ENCODE measurements at regions not wholly inside any gene's neighbourhood (a gene's known extent, or its start where the extent isn't known, plus 50 kb on each side); places are given as distances from the start of the nearest gene placed in this dataset.

DNA sequence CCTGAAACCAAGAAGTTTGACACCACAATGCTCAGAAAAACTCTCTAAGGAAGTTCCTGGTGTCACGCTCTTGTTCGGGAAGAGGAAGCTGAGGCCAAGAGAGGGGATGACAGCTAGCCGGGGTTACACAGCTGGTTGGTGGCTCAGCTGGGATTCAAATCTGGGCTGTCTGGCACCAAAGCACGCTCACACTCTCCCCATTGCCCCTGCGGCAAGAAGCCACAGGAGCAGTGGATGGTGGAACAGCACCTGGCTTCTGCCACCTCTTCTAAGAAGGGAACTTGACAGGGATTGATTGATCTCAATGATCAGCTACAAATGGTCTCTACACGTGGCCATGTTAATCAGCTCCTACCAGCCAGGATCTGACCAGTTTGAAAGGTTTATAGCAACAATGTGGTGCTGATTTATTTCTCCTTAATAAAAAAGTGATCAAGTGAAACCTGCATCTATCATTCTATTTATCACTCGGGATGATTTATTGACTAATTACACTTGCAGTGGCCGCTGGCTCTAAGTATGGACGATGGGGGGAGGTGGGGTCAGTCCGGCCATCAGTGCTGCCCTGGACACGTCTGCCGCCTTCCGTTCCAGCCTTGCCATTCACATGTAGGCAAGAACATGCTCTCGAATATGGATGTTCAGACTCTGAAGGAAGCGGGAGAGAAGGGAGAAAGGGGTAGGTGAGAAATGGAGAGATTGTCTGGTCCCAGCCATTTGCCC lies 71.9 kb upstream of the TOP1 start:
- Histone ChIP-seq H3K4me2 (ENCODE audit: low read length) (no peak overlapping the region), H3K4me3 (replicated peaks in 1 of 2; ENCODE audit: low read depth in 1 of 2, low read length in 2 of 2) (no peak overlapping the region), H3K36me3 (ENCODE audit: control insufficient read depth in 1 of 2, insufficient read depth in 2 of 2, low read length in 2 of 2) (no peaks in the 10 kb centered on the region), H3K79me2 (ENCODE audit: insufficient read depth, low read length) (no peaks in the 10 kb centered on the region), H3K9me2 (ENCODE audit: insufficient read depth) (no peaks in the 10 kb centered on the region), H3K9ac (ENCODE audit: low read length) (no peak overlapping the region), H3K4me1 (ENCODE audit: control insufficient read depth in 1 of 2, insufficient read depth in 2 of 2, low read length in 2 of 2) (no peaks in the 10 kb centered on the region), H3K27ac (ENCODE audit: low read depth, low read length) (no peak overlapping the region), H4K20me1 (ENCODE audit: insufficient read depth) (no peaks in the 10 kb centered on the region), H2AFZ (ENCODE audit: low read depth, low read length, poor library complexity, severe bottlenecking) (no peak overlapping the region), H3K27me3 (ENCODE audit: insufficient read depth, low read length) (no peaks in the 10 kb centered on the region), H3K9me3 (ENCODE audit: control insufficient read depth in 1 of 2, insufficient read depth in 1 of 2, low read depth in 1 of 2, low read length in 2 of 2) (peaks cover 0 to 8% of the 10 kb centered on the region in 2 experiments; a peak in 1 of 4 replicates)
- ChIA-PET RAD21 (ENCODE audit: low non-redundant PET in 1 of 2, low total read pairs in 2 of 2, uncharacterized antibody in 2 of 2, unreplicated experiment in 2 of 2) (interaction anchor here in 1 of 2 experiments (0.6 kb wide), 1 partner anchor 216 kb away, joined by 3 read pairs; no protein-coding TSS in a partner anchor), CTCF (interaction anchor here (0.6 kb wide), 1 partner anchor 17 kb away, joined by 3 read pairs; no protein-coding TSS in a partner anchor), POLR2A (no interaction called here)
- intact Hi-C loops (cut with micrococcal nuclease) = loop anchor here (5.0 kb wide), 1 partner anchor 224 kb away; no protein-coding TSS in a partner anchor
- no TSS peak for BruUV-seq (replicated peaks)
- ATAC-seq (no peak), DNase-seq (ENCODE audit: low read depth, low spot score) (no peak)
- TF ChIP-seq EZH2phosphoT487 (IDR thresholded peaks at IDR 0.05; ENCODE audit: borderline replicate concordance) = no peak
- TF ChIP-seq YY1 (IDR thresholded peaks at IDR 0.05; ENCODE audit: extremely low read depth, insufficient replicate concordance, low read depth, low read length) = no peak
- TF ChIP-seq ZNF274 (IDR thresholded peaks at IDR 0.05; ENCODE audit: low read depth, low read length) = no peak
- no peak for TF ChIP-seq EZH2 (IDR thresholded peaks at IDR 0.05)
- no peak for TF ChIP-seq POLR2A (IDR thresholded peaks at IDR 0.05; ENCODE audit: borderline replicate concordance, extremely low read depth, insufficient read depth, insufficient read length)
- TF ChIP-seq SIN3A (IDR thresholded peaks at IDR 0.05; ENCODE audit: low read depth) = no peak
- TF ChIP-seq CEBPB (IDR thresholded peaks at IDR 0.05; ENCODE audit: low read depth) = no peak
- TF ChIP-seq SRF (IDR thresholded peaks at IDR 0.05; ENCODE audit: low read depth) = no peak
- TF ChIP-seq REST (IDR thresholded peaks at IDR 0.05; ENCODE audit: low read depth) = no peak
- no peak for TF ChIP-seq POLR2AphosphoS5 (IDR thresholded peaks at IDR 0.05; ENCODE audit: low read depth, low read length)
- TF ChIP-seq ATF3 (IDR thresholded peaks at IDR 0.05) = no peak
- TF ChIP-seq ZFX (IDR thresholded peaks at IDR 0.05) = no peak
